IMR-90 (cell line): ENCODE measurements at regions not wholly inside any gene's neighbourhood (a gene's known extent, or its start where the extent isn't known, plus 50 kb on each side); places are given as distances from the start of the nearest gene placed in this dataset.

Experiments
- ATAC-seq: fragments of 200-7000 bp; cut with Tn5 transposase; 2 replicates; pipeline ENCODE4 v1.9.1; 2020; ENCODE audit warnings: low read depth, mild to moderate bottlenecking, moderate library complexity
- BruUV-seq: library from RNA; stranded (reverse); fragments of 400-500 nt; replicated peaks from 2 replicates; lab custom pipeline; 2021; lab: Mats Ljungman, UMichigan
- CTCF ChIA-PET: fragments of 300-600 bp; formaldehyde crosslinking; extraction: SDS; loops from one replicate; lab custom pipeline; 2021; ENCODE audit warnings: antibody characterized with exemption; lab: Yijun Ruan, JAX
- POLR2A ChIA-PET: fragments of 300-600 bp; sonication (Branson Sonifier 250); formaldehyde crosslinking; loops from one replicate; lab custom pipeline; 2022; ENCODE audit warnings: antibody characterized with exemption; ENCODE audit not compliant: unreplicated experiment; lab: Charles Lee
- DNase-seq: peaks from one replicate; pipeline ENCODE4 v3.0.0; 2013
- H2AFZ ChIP-seq: replicated peaks from 2 replicates; pipeline ENCODE3; 2013; ENCODE audit warnings: low read length, mild to moderate bottlenecking; ENCODE audit not compliant: poor library complexity
- H2AK5ac ChIP-seq: 2 replicates; pipeline ENCODE4 v1.6.1; 2013; ENCODE audit warnings: low read depth, low read length, inconsistent platforms
- H2AK9ac ChIP-seq: replicated peaks from 2 replicates; pipeline ENCODE3; 2013; ENCODE audit warnings: mild to moderate bottlenecking, low read depth, low read length, moderate library complexity; ENCODE audit not compliant: poor library complexity
- H2BK120ac ChIP-seq: 2 replicates; pipeline ENCODE4 v1.6.1; 2013; ENCODE audit warnings: low read depth, low read length, inconsistent platforms
- H2BK15ac ChIP-seq: 3 replicates; pipeline ENCODE4 v1.6.1; 2013; ENCODE audit warnings: low read depth, low read length, inconsistent platforms
- H2BK20ac ChIP-seq: 2 replicates; pipeline ENCODE4 v1.6.1; 2013; ENCODE audit warnings: low read depth, mild to moderate bottlenecking, inconsistent platforms, low read length, moderate library complexity
- H2BK5ac ChIP-seq: 2 replicates; pipeline ENCODE4 v1.6.1; 2013; ENCODE audit warnings: mild to moderate bottlenecking, low read depth, low read length, inconsistent platforms; ENCODE audit not compliant: poor library complexity, severe bottlenecking
- H3K14ac ChIP-seq: replicated peaks from 2 replicates; pipeline ENCODE4 v1.6.1; 2013; ENCODE audit warnings: low read depth, low read length, inconsistent platforms
- H3K18ac ChIP-seq: 2 replicates; pipeline ENCODE4 v1.6.1; 2013; ENCODE audit warnings: low read depth, low read length, control low read depth
- H3K23ac ChIP-seq: 2 replicates; pipeline ENCODE4 v1.6.1; 2013; ENCODE audit warnings: low read depth, low read length, inconsistent platforms
- H3K27ac ChIP-seq: 2 replicates; pipeline ENCODE4 v1.5.1; 2013; ENCODE audit warnings: mild to moderate bottlenecking, control low read depth, low read length; ENCODE audit not compliant: insufficient read depth
- H3K27me3 ChIP-seq: 2 replicates; pipeline ENCODE4 v1.6.1; 2013; ENCODE audit warnings: low read length; ENCODE audit not compliant: control insufficient read depth, insufficient read depth
- H3K36me3 ChIP-seq: 2 replicates; pipeline ENCODE4 v1.6.1; 2013; ENCODE audit warnings: low read length, mixed read lengths; ENCODE audit not compliant: control insufficient read depth, insufficient read depth
- H3K4ac ChIP-seq: 2 replicates; pipeline ENCODE4 v1.6.1; 2013; ENCODE audit warnings: low read depth, low read length, inconsistent platforms
- H3K4me1 ChIP-seq: 2 replicates; pipeline ENCODE4 v1.6.1; 2013; ENCODE audit warnings: low read length, mixed read lengths; ENCODE audit not compliant: control insufficient read depth, insufficient read depth
- H3K4me2 ChIP-seq: 2 replicates; pipeline ENCODE4 v1.6.1; 2013; ENCODE audit warnings: low read depth, mild to moderate bottlenecking, control low read depth, low read length, moderate library complexity
- H3K4me3 ChIP-seq: 2 replicates; pipeline ENCODE4 v1.5.1; 2013; ENCODE audit warnings: low read depth, mild to moderate bottlenecking, control low read depth, low read length, moderate library complexity; ENCODE audit not compliant: insufficient read depth
- H3K56ac ChIP-seq: 2 replicates; pipeline ENCODE4 v1.6.1; 2013; ENCODE audit warnings: low read length, inconsistent platforms; ENCODE audit not compliant: insufficient read depth; ENCODE audit errors: extremely low read depth
- H3K79me1 ChIP-seq, 2 experiments: 2 replicates each; pipeline ENCODE4 v1.6.1; 2013; ENCODE audit warnings: low read length in 2 of 2, inconsistent platforms in 1 of 2, low read depth in 1 of 2
- H3K9ac ChIP-seq: 2 replicates; pipeline ENCODE4 v1.6.1; 2013; ENCODE audit warnings: low read depth, low read length, control low read depth
- H3K9me1 ChIP-seq: 2 replicates; pipeline ENCODE4 v1.6.1; 2013; ENCODE audit warnings: low read length, inconsistent platforms; ENCODE audit not compliant: insufficient read depth
- H3K9me3 ChIP-seq: 2 replicates; pipeline ENCODE4 v1.6.1; 2013; ENCODE audit warnings: low read length; ENCODE audit not compliant: control insufficient read depth, insufficient read depth
- H4K20me1 ChIP-seq: 2 replicates; pipeline ENCODE4 v1.6.1; 2013; ENCODE audit warnings: low read length, inconsistent platforms; ENCODE audit not compliant: insufficient read depth
- H4K5ac ChIP-seq: 2 replicates; pipeline ENCODE4 v1.6.1; 2013; ENCODE audit warnings: mild to moderate bottlenecking, low read depth, low read length, control low read depth
- H4K8ac ChIP-seq, 2 experiments: 2 replicates each; pipeline ENCODE4 v1.6.1; 2013; ENCODE audit warnings: low read depth in 2 of 2, low read length in 2 of 2, control low read depth in 1 of 2, inconsistent platforms in 1 of 2
- H4K91ac ChIP-seq: 2 replicates; pipeline ENCODE4 v1.6.1; 2013; ENCODE audit warnings: low read depth, low read length, inconsistent platforms; ENCODE audit not compliant: insufficient read depth
- BHLHE40 ChIP-seq: fragments of 150-350 bp; IDR thresholded peaks from 2 replicates; pipeline ENCODE4 v1.6.1; 2016; ENCODE audit warnings: mild to moderate bottlenecking, low read depth, low read length
- CHD1 ChIP-seq: IDR thresholded peaks from 2 replicates; pipeline ENCODE4 v1.6.1; 2012; ENCODE audit warnings: low read depth, low read length, improper control_type of control experiment
- MXI1 ChIP-seq: IDR thresholded peaks from 2 replicates; pipeline ENCODE4 v1.6.1; 2012; ENCODE audit warnings: low read depth, mild to moderate bottlenecking, low read length, moderate library complexity, borderline replicate concordance
- RAD21 ChIP-seq: IDR thresholded peaks from 2 replicates; pipeline ENCODE4 v1.6.1; 2012; ENCODE audit warnings: low read length, improper control_type of control experiment
- RCOR1 ChIP-seq: IDR thresholded peaks from 2 replicates; pipeline ENCODE4 v1.6.1; 2012; ENCODE audit warnings: mild to moderate bottlenecking, low read length, improper control_type of control experiment; ENCODE audit not compliant: insufficient replicate concordance
- RFX5 ChIP-seq: IDR thresholded peaks from 2 replicates; pipeline ENCODE4 v1.8.0; 2012; ENCODE audit warnings: low read depth, mild to moderate bottlenecking, low read length, moderate library complexity
- SMC3 ChIP-seq: fragments of 150-350 bp; IDR thresholded peaks from 2 replicates; pipeline ENCODE4 v1.6.1; 2016; ENCODE audit warnings: low read depth, mild to moderate bottlenecking, antibody characterized with exemption, low read length, moderate library complexity
- dilution Hi-C: fragments of 300-500 bp; cut with HindIII; formaldehyde crosslinking; loops from one replicate; pipeline ENCODE4 v1.14.3; 2018; ENCODE audit warnings: low sequenced_read_pairs; ENCODE audit not compliant: unreplicated experiment
- in situ Hi-C: fragments of 300-500 bp; cut with MboI; formaldehyde crosslinking; loops from 3 replicates; pipeline ENCODE4 v1.14.3; 2019; ENCODE audit warnings: low sequenced_read_pairs, inconsistent platforms, mixed read lengths
- intact Hi-C: fragments of 100-400 bp; cut with micrococcal nuclease; formaldehyde crosslinking; loops from 2 replicates; pipeline ENCODE4 v1.10.0; 2022
- TF ChIP-seq, protein P1 (sequence below): conservative IDR thresholded peaks from 2 replicates; pipeline ENCODE4 v1.5.1; 2012; ENCODE audit warnings: mild to moderate bottlenecking, low read depth, low read length, improper control_type of control experiment
- TF ChIP-seq, protein P2 (sequence below): fragments of 150-350 bp; IDR thresholded peaks from 2 replicates; pipeline ENCODE4 v1.6.1; 2017; ENCODE audit warnings: mild to moderate bottlenecking, antibody characterized with exemption, low read length, low read depth
- TF ChIP-seq, protein P3 (sequence below): fragments of 150-350 bp; IDR thresholded peaks from 2 replicates; pipeline ENCODE4 v1.6.1; 2016; ENCODE audit warnings: low read depth, mild to moderate bottlenecking, low read length, moderate library complexity, borderline replicate concordance

DNA sequence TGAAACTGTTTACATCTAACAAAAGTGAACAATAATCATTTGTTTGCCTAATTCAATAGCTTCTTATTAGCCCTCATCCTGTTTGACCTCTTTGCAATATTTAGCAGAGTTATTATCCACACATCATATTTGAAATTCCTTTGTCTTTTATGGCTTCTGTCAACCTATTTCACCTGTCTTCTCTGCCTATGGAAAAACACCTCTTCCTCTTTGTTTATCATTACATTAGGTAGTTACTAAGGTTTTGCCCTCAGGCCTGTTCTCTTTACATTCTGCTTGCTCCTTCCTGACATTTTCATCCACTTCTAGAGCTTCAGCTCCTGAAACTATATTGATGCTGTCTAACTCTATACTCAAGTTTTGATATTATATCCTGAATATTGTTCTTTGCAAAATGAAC lies 183.0 kb downstream of the SUCNR1 start:
- no peak overlapping the region for H2BK20ac ChIP-seq
- intact Hi-C loops (no loop called here), dilution Hi-C loops (no loop called here), in situ Hi-C loops (no loop called here)
- no peaks in the 10 kb centered on the region for H4K20me1 ChIP-seq
- no peaks in the 10 kb centered on the region for H3K79me1 ChIP-seq
- no peak overlapping the region for H3K9ac ChIP-seq
- H3K4me2 ChIP-seq, result no peak overlapping the region
- no peak overlapping the region for H3K56ac ChIP-seq
- H3K9me1 ChIP-seq, result peaks cover 4% of the 10 kb centered on the region
- H3K14ac ChIP-seq, result no peak overlapping the region
- no peak overlapping the region for H3K4ac ChIP-seq
- peaks cover 6% of the 10 kb centered on the region for H3K4me1 ChIP-seq
- ChIA-PET POLR2A (no interaction called here), CTCF (interaction anchor here (0.6 kb wide), 1 partner anchor 914 kb away, joined by 5 read pairs; no protein-coding TSS in a partner anchor)
- no peak overlapping the region for H3K27ac ChIP-seq
- no peak overlapping the region for H2BK5ac ChIP-seq
- DNase-seq (no peak), ATAC-seq (no peak)
- H3K27me3 ChIP-seq, result no peaks in the 10 kb centered on the region
- no peak overlapping the region for H4K8ac ChIP-seq
- no peak overlapping the region for H3K23ac ChIP-seq
- no peaks in the 10 kb centered on the region for H3K36me3 ChIP-seq
- H3K18ac ChIP-seq, result no peak overlapping the region
- no peak overlapping the region for H2AFZ ChIP-seq
- H2BK15ac ChIP-seq, result no peak overlapping the region
- H4K91ac ChIP-seq, result no peak overlapping the region
- no peaks in the 10 kb centered on the region for H3K9me3 ChIP-seq
- no TSS peak for BruUV-seq
- H3K4me3 ChIP-seq, result no peak overlapping the region
- TF ChIP-seq MXI1 (no peak), CHD1 (no peak), RFX5 (no peak), BHLHE40 (no peak), RCOR1 (no peak), SMC3 (no peak), RAD21 (no peak)
- TF ChIP-seq, protein P1, sequence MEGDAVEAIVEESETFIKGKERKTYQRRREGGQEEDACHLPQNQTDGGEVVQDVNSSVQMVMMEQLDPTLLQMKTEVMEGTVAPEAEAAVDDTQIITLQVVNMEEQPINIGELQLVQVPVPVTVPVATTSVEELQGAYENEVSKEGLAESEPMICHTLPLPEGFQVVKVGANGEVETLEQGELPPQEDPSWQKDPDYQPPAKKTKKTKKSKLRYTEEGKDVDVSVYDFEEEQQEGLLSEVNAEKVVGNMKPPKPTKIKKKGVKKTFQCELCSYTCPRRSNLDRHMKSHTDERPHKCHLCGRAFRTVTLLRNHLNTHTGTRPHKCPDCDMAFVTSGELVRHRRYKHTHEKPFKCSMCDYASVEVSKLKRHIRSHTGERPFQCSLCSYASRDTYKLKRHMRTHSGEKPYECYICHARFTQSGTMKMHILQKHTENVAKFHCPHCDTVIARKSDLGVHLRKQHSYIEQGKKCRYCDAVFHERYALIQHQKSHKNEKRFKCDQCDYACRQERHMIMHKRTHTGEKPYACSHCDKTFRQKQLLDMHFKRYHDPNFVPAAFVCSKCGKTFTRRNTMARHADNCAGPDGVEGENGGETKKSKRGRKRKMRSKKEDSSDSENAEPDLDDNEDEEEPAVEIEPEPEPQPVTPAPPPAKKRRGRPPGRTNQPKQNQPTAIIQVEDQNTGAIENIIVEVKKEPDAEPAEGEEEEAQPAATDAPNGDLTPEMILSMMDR, result no peak
- TF ChIP-seq, protein P2, sequence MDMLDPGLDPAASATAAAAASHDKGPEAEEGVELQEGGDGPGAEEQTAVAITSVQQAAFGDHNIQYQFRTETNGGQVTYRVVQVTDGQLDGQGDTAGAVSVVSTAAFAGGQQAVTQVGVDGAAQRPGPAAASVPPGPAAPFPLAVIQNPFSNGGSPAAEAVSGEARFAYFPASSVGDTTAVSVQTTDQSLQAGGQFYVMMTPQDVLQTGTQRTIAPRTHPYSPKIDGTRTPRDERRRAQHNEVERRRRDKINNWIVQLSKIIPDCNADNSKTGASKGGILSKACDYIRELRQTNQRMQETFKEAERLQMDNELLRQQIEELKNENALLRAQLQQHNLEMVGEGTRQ, result no peak
- TF ChIP-seq, protein P3, sequence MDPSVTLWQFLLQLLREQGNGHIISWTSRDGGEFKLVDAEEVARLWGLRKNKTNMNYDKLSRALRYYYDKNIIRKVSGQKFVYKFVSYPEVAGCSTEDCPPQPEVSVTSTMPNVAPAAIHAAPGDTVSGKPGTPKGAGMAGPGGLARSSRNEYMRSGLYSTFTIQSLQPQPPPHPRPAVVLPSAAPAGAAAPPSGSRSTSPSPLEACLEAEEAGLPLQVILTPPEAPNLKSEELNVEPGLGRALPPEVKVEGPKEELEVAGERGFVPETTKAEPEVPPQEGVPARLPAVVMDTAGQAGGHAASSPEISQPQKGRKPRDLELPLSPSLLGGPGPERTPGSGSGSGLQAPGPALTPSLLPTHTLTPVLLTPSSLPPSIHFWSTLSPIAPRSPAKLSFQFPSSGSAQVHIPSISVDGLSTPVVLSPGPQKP, result no peak
- no peak overlapping the region for H2BK120ac ChIP-seq
- H4K5ac ChIP-seq, result no peak overlapping the region
- H2AK9ac ChIP-seq, result no peak overlapping the region
- no peak overlapping the region for H2AK5ac ChIP-seq
